Skin of body (tissue), 1 donor: ENCODE measurements at regions not wholly inside any gene's neighbourhood (a gene's known extent, or its start where the extent isn't known, plus 50 kb on each side); places are given as distances from the start of the nearest gene placed in this dataset.

ENCODE experiments used
- DNase-seq: peaks from one replicate; lab custom pipeline; 2025; lab: John Stamatoyannopoulos, UW

DNA sequence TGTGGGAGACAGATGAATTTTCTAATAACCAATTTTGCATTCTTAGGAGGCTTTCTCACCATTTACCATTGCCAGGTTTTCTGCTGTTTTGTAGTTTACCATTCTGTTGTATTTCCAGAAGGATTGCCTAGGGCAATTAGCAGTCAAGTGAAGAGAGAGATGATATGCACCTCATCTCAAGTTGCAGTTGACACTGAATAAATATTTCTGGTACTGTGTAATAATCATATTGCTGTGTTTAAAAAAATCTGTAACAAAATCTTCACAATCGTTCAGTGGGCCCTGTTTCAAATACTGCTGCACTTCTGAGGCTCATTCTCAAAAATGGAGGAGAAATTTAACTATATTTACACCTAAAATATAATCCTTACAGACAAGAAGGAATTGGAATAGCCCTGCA is 706.1 kb upstream of the PTPRD start:
- no peak for DNase-seq

- DNase-seq = no peak
These were observed 706.7 kb upstream of the PTPRD start for GRCh38 chr9:11319538-11319937.

- DNase-seq = no peak
These were observed 708.2 kb upstream of the PTPRD start for GRCh38 chr9:11320989-11321388.

- no peak for DNase-seq
These were observed 710.7 kb upstream of the PTPRD start for GRCh38 chr9:11323457-11323856.

- no peak for DNase-seq
These were observed 713.4 kb upstream of the PTPRD start for GRCh38 chr9:11326231-11326630.

DNA sequence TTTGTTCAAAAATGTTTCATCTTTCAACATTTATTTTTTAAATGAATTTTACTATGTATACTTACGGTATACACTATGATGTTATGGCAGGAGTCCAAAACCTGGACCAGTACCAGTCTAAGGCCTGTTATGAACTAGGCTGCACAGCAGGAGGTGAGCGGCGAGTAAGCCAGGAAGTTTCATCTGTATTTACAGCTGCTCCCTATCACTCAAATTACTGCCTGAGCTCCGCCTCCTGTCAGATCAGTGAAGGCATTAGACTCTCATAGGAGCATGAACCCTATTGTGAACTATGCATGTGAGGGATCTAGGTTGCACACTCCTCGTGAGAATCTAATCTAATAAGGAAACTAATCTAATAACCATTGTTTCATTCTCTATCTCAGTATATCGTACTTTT is 715.5 kb upstream of the PTPRD start:
- no peak for DNase-seq

GRCh38 chr9:11335011-11335410 is 722.2 kb upstream of the PTPRD start:
- no peak for DNase-seq

DNA sequence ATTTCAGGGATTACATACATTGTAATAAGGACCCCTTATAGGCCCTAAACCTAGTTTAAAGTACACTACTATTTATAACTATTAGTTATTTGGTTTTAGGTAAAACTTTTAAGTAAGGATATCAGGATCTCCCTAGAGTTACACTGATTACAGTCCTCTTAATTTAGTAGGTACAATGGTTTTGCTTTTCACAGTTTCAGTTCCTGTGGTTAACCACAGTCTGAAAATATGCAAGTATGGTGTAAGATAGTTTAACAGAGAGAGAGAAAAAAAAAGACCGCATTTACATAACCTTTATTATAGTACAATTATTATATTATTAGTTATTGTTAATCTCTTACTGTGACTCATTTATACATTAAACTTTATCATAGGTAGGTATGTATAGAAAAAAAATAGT is 725.3 kb upstream of the PTPRD start:
- DNase-seq = no peak

DNA sequence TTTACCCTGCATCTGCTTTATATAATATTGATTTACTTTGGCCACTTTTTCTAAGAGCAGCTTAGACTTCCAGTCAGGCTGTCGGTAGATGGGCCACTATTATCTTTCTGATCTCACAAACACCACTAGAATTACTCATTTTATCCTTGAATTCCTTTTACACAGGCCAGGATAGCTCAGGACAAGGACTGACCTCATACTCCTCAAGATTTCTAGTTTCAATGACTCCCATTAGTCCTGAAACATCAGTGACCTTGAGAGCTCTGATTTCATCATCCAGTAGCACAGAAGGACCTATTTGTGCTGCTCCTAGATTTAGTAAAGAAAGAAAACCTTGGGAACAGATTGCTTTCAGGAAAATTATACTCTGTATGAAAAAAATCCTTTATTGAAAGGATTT is 727.9 kb upstream of the PTPRD start:
- no peak for DNase-seq

GRCh38 chr9:11347437-11347836 is 734.6 kb upstream of the PTPRD start:
- DNase-seq = no peak

GRCh38 chr9:11348366-11348765 is 735.6 kb upstream of the PTPRD start:
- DNase-seq = no peak

GRCh38 chr9:11349187-11349586 is 736.4 kb upstream of the PTPRD start:
- no peak for DNase-seq

GRCh38 chr9:11352612-11353011 is 739.8 kb upstream of the PTPRD start:
- no peak for DNase-seq

GRCh38 chr9:11356067-11356466 is 743.3 kb upstream of the PTPRD start:
- no peak for DNase-seq

GRCh38 chr9:11366585-11367129 is 753.9 kb upstream of the PTPRD start:
- DNase-seq = no peak

DNA sequence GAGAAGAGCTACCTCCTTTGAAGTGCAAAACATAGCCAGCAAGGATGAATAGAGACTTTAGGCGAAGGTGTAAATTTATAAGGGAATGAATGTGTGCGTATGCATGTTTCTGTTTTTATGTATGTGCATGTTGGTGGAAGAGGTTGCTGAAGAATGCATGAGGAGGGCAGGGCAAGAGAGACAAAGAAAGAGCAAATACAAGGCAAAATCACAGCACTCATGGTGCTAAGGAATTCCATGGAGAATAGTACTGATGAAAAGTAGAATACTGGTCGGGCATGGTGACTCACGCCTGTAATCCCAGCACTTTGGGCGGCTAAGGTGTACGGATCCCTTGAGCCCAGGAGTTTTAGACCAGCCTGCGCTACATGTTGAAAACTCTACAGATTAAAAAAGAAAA is 762.1 kb upstream of the PTPRD start:
- no peak for DNase-seq

DNA sequence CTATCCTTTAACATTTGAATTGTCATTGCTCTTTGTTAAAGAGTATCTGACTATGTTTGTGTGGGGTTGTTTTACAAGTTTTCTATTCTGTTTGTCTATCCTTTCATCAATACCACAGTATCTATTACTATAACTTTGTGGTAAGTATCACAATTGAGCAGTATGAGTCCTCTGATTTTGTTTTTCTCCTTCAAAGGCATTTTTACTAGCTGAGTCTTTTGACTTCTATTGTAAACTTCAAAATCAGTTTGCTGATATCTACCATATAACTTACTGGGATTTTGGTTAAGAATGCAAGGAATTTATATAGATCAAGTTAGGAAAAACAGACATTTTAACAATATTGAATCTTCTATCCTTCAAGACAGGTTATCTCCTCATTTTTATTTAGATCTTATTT is 789.8 kb upstream of the PTPRD start:
- DNase-seq = no peak

DNA sequence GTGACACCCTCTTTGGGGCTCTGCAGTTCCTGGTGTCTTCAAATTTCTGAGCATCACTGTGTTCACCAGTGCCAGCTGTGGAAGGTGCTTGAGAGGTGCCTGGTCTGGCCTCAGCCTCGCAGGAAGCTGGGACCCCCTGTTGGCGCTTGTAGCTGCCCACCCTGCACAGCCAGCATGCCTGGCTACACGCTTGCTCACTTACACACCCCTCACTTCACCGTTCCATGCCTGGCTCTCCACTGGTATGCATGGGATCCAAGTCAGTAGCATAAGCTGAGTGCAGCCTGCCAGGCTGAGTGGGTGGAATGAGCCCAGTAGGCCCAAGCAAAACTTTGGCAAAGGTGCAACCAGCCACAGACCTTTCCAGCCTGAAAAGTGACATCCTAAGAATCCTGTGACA is 801.4 kb upstream of the PTPRD start:
- no peak for DNase-seq

DNA sequence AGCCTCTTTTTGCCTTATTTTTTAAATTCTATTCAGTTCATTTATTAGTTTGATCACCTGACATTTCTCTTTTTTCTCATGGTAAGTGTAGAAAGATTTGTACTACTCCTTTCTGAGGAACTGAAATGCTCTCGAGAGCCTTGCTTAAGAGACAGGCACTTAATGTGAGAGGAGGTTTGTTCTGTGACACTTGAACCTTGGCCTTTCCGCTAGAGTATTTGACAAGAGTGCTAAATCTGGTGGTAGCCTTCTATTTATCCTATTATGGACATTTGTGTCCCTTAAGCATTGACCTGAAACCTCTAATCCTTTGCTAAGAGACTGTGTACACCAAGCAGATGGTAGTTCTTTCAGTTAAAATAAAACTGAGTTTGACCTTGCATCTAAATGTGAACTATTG is 805.0 kb upstream of the PTPRD start:
- no peak for DNase-seq

GRCh38 chr9:11431490-11431889 is 818.7 kb upstream of the PTPRD start:
- DNase-seq = no peak

GRCh38 chr9:11432361-11432760 is 819.6 kb upstream of the PTPRD start:
- no peak for DNase-seq

DNA sequence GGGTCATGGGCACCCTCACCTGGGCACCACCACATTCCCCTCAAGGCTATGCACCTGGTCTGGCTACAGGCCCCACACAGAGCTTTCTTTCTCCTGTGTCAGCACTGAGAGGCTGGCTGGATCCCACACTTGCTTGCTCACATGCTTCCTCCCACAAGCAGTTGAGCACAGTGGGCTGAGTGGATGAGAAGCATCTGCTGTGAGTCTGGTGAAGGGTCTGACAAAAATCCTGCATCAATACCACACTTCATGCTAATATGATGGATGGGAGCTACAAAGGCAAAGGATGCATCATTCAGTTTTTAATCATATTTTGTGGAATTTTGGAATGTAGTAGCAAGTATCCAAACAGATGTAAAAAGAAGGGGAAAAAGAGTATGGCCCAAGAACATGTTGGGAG is 830.8 kb upstream of the PTPRD start:
- DNase-seq = no peak

DNA sequence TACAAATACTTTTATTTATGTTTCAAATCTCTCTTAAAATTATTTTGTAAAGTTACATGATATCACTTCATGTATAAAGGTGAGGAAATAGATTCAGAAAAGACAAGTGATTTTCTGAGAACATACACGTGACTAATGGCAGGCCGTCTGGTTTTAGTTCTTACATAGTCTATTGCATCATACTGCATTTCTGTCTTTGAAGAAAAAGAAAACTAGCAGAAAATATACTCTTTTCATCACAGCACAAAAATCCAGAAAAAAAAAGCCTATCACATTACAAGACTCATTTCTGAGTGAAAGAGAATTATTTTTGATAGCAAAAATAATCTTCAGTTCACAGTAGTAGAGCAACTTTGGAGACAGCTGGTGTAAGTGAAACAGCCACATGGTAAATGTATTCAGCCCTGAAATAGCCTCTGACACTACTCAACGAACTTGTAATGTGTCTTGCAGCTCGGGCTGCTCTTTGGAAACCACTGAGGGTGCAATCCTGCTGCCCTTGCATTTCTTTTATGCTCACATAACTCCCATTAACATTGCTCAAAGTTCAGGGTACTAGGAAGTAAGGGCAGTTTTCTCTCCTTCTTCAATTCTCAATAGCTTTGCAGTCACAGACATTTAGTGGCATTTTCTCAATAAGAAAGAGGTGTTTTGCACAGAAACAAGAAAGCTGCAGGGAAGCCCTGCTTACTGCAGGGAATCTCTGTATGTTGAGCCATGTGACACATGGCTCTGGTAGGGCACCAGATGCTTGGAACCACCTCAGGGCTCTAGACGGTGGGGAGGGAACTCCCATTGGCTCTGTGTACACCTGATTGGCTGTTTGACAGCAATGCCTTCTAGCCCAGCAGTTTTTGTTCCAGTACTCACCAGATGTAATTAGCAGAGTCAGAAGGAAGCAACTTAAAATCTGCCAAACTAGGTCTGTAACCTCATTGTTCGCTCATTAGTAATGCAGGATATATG is 845.3 kb upstream of the PTPRD start:
- no peak for DNase-seq
